Uterus (tissue), 2 donors: ENCODE measurements at regions not wholly inside any gene's neighbourhood (a gene's known extent, or its start where the extent isn't known, plus 50 kb on each side); places are given as distances from the start of the nearest gene placed in this dataset.

Source experiments
- POLR2A ChIP-seq, 2 donors: fragments of 450-650 bp; IDR thresholded peaks; one replicate each; pipeline ENCODE4 v1.6.1; 2016; ENCODE audit warnings: antibody characterized with exemption in 2 of 2, mild to moderate bottlenecking in 1 of 2, moderate library complexity in 1 of 2
- TF ChIP-seq, protein P1 (sequence below), 4 experiments: fragments of 200-600 bp in 2 of 4; fragments of 450-650 bp in 2 of 4; sonication (generic) in 2 of 4; IDR thresholded peaks; one replicate each; pipeline ENCODE4 v1.5.1; 2016 to 2019; ENCODE audit warnings: antibody characterized with exemption in 4 of 4, mild to moderate bottlenecking in 2 of 4, moderate library complexity in 1 of 4

DNA sequence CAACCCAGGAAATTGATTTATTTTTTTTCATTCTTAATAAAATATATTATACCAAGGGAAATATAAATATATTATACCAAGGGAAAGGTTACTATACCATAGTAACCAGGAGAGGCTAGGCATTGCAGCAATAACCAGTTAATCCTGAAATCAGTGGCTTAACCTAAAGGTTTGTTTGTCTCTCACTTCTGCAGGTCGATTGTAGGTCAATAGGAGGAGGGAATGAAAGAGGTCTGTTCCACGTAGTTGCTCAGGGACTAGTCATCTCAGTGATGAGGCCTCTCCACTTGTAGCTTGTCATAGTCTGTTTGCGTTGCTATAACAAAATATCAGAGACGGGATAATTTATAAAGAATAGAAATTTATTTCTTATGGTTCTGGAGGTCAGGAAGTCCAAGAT lies 168.0 kb downstream of the GJA1 start:
- TF ChIP-seq, protein P1, sequence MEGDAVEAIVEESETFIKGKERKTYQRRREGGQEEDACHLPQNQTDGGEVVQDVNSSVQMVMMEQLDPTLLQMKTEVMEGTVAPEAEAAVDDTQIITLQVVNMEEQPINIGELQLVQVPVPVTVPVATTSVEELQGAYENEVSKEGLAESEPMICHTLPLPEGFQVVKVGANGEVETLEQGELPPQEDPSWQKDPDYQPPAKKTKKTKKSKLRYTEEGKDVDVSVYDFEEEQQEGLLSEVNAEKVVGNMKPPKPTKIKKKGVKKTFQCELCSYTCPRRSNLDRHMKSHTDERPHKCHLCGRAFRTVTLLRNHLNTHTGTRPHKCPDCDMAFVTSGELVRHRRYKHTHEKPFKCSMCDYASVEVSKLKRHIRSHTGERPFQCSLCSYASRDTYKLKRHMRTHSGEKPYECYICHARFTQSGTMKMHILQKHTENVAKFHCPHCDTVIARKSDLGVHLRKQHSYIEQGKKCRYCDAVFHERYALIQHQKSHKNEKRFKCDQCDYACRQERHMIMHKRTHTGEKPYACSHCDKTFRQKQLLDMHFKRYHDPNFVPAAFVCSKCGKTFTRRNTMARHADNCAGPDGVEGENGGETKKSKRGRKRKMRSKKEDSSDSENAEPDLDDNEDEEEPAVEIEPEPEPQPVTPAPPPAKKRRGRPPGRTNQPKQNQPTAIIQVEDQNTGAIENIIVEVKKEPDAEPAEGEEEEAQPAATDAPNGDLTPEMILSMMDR (IDR thresholded peaks at IDR 0.05) = no peak
- TF ChIP-seq POLR2A (IDR thresholded peaks at IDR 0.05) = no peak
